Activated naive CD4-positive, alpha-beta T cell treated with anti-CD3 and anti-CD28 coated beads, Interleukin-2, amount 50 U/mL, for 24 hours (primary cell): ENCODE measurements at regions not wholly inside any gene's neighbourhood (a gene's known extent, or its start where the extent isn't known, plus 50 kb on each side); places are given as distances from the start of the nearest gene placed in this dataset.

Source experiments
- H3K27ac Mint-ChIP-seq: one replicate; pipeline ENCODE4 v1.8.0; 2021; ENCODE audit warnings: mild to moderate bottlenecking, mixed read lengths
- H3K27me3 Mint-ChIP-seq: one replicate; pipeline ENCODE4 v1.8.0; 2021; ENCODE audit warnings: mixed read lengths
- H3K36me3 Mint-ChIP-seq: one replicate; pipeline ENCODE4 v1.8.0; 2021; ENCODE audit warnings: mixed read lengths
- H3K4me1 Mint-ChIP-seq: one replicate; pipeline ENCODE4 v1.8.0; 2021; ENCODE audit warnings: mixed read lengths
- H3K4me3 Mint-ChIP-seq: one replicate; pipeline ENCODE4 v1.8.0; 2021; ENCODE audit warnings: mild to moderate bottlenecking, mixed read lengths
- H3K9me3 Mint-ChIP-seq: one replicate; pipeline ENCODE4 v1.8.0; 2021; ENCODE audit warnings: mixed read lengths

DNA sequence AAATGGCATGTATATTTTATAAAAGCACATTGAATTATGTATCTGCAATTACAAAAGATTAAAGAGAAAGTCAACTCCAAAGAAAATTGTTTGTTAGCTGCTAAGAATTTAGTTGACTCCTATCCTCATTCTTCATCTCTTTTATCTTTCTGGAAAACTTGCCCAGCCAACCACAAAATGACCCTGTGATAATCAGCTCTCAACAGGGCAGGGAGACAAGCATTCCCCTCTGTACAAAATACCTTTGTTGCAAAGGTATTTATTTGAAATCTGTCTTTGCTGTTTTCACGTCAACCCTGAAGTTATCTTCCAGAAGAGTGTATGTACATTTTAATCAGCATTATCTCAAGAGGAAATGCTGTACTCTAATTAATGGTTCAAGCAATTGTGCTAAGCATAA lies 191.1 kb upstream of the DDI1 start:
- Mint-ChIP-seq H3K27me3 (no peaks in the 10 kb centered on the region), H3K27ac (no peak overlapping the region), H3K4me3 (no peak overlapping the region), H3K36me3 (no peaks in the 10 kb centered on the region), H3K4me1 (no peaks in the 10 kb centered on the region), H3K9me3 (no peaks in the 10 kb centered on the region)

DNA sequence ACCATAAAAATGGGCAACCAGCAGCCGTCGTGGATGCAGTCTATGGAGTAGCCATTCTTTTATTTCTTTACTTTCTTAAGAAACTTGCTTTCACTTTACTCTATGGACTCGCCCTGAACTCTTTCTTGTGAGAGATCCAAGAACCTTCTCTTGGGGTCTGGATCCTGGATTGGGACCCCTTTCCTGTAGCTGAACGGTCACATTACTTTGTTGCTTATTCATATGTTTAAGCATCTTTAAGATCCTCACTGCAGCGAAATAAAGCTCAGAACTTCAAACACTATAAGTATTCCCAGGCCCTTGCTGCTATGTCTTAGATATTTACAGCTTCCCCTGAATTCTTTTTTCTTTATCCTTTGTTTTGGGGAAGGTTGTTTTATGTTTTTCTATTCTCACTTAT lies 187.8 kb upstream of the DDI1 start:
- Mint-ChIP-seq H3K4me3 (no peak overlapping the region), H3K27me3 (no peaks in the 10 kb centered on the region), H3K9me3 (no peaks in the 10 kb centered on the region), H3K27ac (no peak overlapping the region), H3K4me1 (no peaks in the 10 kb centered on the region), H3K36me3 (no peaks in the 10 kb centered on the region)

DNA sequence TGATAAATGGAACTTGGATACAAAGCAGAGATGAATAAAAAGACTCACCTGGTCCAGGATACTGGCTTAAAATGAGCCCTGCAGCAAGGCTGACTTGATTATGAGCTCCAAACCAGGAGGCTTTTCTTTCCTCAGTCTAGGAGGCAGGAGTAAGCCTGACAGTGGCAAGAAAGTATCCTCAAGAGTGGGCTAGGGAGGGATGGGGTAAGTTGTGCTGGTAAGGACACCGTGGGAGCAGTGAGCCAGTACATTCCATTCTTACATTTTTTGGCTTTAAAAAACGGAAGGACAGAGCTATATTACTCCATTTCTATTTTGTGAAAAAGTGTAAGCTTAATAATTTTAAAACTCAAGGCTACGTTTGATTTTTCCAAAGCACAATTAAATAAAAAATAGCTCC lies 187.1 kb upstream of the DDI1 start:
- H3K4me3 Mint-ChIP-seq, result no peak overlapping the region
- H3K4me1 Mint-ChIP-seq, result no peaks in the 10 kb centered on the region
- no peaks in the 10 kb centered on the region for H3K9me3 Mint-ChIP-seq
- H3K27ac Mint-ChIP-seq, result no peak overlapping the region
- H3K27me3 Mint-ChIP-seq, result no peaks in the 10 kb centered on the region
- H3K36me3 Mint-ChIP-seq, result no peaks in the 10 kb centered on the region

GRCh38 chr11:103850419-103851165 lies 185.8 kb upstream of the DDI1 start:
- Mint-ChIP-seq H3K4me3 (no peak overlapping the region), H3K27me3 (no peaks in the 10 kb centered on the region), H3K36me3 (no peaks in the 10 kb centered on the region), H3K27ac (no peak overlapping the region), H3K4me1 (no peaks in the 10 kb centered on the region), H3K9me3 (no peaks in the 10 kb centered on the region)

DNA sequence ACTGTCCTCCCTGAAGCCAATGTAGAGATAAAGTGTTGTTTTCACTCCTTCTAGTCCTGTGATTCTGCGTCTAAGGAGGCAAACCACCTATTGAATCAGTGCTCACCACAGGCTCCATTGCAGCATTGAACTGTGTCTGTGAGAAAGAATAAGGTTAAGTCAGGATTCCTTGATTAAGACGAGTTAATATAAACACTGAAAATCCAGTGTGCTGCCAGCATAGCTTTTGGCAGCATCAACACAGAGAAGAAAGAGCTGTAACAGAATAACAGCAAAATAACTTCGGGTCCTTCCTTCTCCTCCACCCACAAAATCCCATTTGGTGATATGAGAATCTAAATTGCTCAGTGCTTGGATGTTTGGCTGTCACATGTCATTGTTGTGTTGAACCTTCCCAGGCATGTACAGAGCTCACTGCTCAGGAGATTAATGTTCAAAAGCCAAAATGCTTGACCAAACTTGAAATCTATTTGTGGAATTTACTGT lies 185.2 kb upstream of the DDI1 start:
- Mint-ChIP-seq H3K4me3 (no peak overlapping the region), H3K36me3 (no peaks in the 10 kb centered on the region), H3K9me3 (no peaks in the 10 kb centered on the region), H3K27ac (no peak overlapping the region), H3K27me3 (no peaks in the 10 kb centered on the region), H3K4me1 (no peaks in the 10 kb centered on the region)
